HepG2 (cell line): ENCODE measurements at regions not wholly inside any gene's neighbourhood (a gene's known extent, or its start where the extent isn't known, plus 50 kb on each side); places are given as distances from the start of the nearest gene placed in this dataset.

Experiments
- ATAC-seq: fragments of 200-7000 bp; cut with Tn5 transposase; 3 replicates; pipeline ENCODE4 v1.9.1; 2020; ENCODE audit warnings: mild to moderate bottlenecking, moderate library complexity
- BruUV-seq: library from RNA; stranded (reverse); fragments of 400-500 nt; replicated peaks from 2 replicates; lab custom pipeline; 2021; lab: Mats Ljungman, UMichigan
- CTCF ChIA-PET: fragments of 300-600 bp; formaldehyde crosslinking; extraction: SDS; loops from one replicate; lab custom pipeline; 2021; ENCODE audit warnings: low total read pairs, inconsistent platforms, low intra/inter-chr PET ratio; lab: Yijun Ruan, JAX
- POLR2A ChIA-PET: fragments of 350-600 bp; sonication (Branson Sonifier 250); formaldehyde crosslinking; loops from one replicate; lab custom pipeline; 2020; ENCODE audit warnings: antibody characterized with exemption, inconsistent platforms; lab: Yijun Ruan, JAX
- DNase-seq: peaks from one replicate; pipeline ENCODE4 v3.0.0-alpha.2; 2015; ENCODE audit warnings: low spot score
- FAIRE-seq: peaks from 3 replicates; lab custom pipeline; 2011; peaks lifted over from hg19 to GRCh38; lab: Jason Lieb, UNC
- H2AFZ ChIP-seq: one replicate; pipeline ENCODE4 v1.6.1; 2011; ENCODE audit warnings: low read length, inconsistent platforms
- H3K27ac ChIP-seq: fragments of 300-600 bp; 3 replicates; pipeline ENCODE4 v1.8.0; 2011; ENCODE audit warnings: mixed run types, mild to moderate bottlenecking, mixed read lengths, low read length, inconsistent platforms; ENCODE audit not compliant: insufficient read depth; ENCODE audit errors: extremely low read length
- H3K27me3 ChIP-seq, 2 experiments: fragments of 200-600 bp in 1 of 2; 2 replicates in 1 of 2; 3 replicates in 1 of 2; pipeline versions ENCODE4 v1.6.0 to v1.8.0; 2011; ENCODE audit warnings: low read length in 2 of 2, mild to moderate bottlenecking in 2 of 2, moderate library complexity in 2 of 2, inconsistent platforms in 1 of 2; ENCODE audit not compliant: insufficient read depth in 2 of 2, control insufficient read depth in 1 of 2
- H3K36me3 ChIP-seq, 2 experiments: fragments of 200-600 bp in 1 of 2; replicated peaks in 1 of 2; 2 replicates in 1 of 2; 3 replicates in 1 of 2; pipeline versions ENCODE4 v1.5.1 to v1.8.0; 2011; ENCODE audit warnings: low read length in 2 of 2, inconsistent platforms in 1 of 2; ENCODE audit not compliant: insufficient read depth in 2 of 2, control insufficient read depth in 1 of 2
- H3K4me1 ChIP-seq: 2 replicates; pipeline ENCODE4 v1.5.1; 2012; ENCODE audit warnings: low read length, inconsistent platforms; ENCODE audit not compliant: insufficient read depth
- H3K4me2 ChIP-seq: 2 replicates; pipeline ENCODE4 v1.6.0; 2011; ENCODE audit warnings: low read depth, low read length, inconsistent platforms
- H3K4me3 ChIP-seq, 3 experiments: fragments of 200-600 bp in 1 of 3; sonication (generic), shearing (Covaris generic) in 1 of 3; replicated peaks in 1 of 3; 2 replicates each; pipeline ENCODE4 v1.5.1; 2011 to 2016; ENCODE audit warnings: low read length in 3 of 3, inconsistent platforms in 2 of 3, low read depth in 2 of 3, mild to moderate bottlenecking in 2 of 3, control low read depth in 1 of 3, mixed read lengths in 1 of 3; ENCODE audit not compliant: insufficient read depth in 1 of 3
- H3K79me2 ChIP-seq: one replicate; pipeline ENCODE4 v1.6.1; 2011; ENCODE audit warnings: low read length, inconsistent platforms; ENCODE audit not compliant: insufficient read depth
- H3K9ac ChIP-seq: 2 replicates; pipeline ENCODE4 v1.6.0; 2011; ENCODE audit warnings: mild to moderate bottlenecking, low read depth, low read length, inconsistent platforms; ENCODE audit not compliant: insufficient read depth
- H3K9me3 ChIP-seq: 2 replicates; pipeline ENCODE4 v1.5.1; 2012; ENCODE audit warnings: mild to moderate bottlenecking, low read length
- H4K20me1 ChIP-seq: 2 replicates; pipeline ENCODE4 v1.6.0; 2011; ENCODE audit warnings: inconsistent platforms, mild to moderate bottlenecking, low read length, moderate library complexity; ENCODE audit not compliant: insufficient read depth
- MAFF ChIP-seq: IDR thresholded peaks from 2 replicates; pipeline ENCODE4 v1.6.1; 2011; ENCODE audit warnings: low read depth, low read length, improper control_type of control experiment
- MAFK ChIP-seq, 2 experiments: IDR thresholded peaks in 1 of 2; conservative IDR thresholded peaks in 1 of 2; 2 replicates each; pipeline ENCODE4 v1.6.1; 2011; ENCODE audit warnings: improper control_type of control experiment in 2 of 2, low read length in 2 of 2
- MYPOP ChIP-seq: sonication (generic); formaldehyde crosslinking; IDR thresholded peaks from 2 replicates; pipeline ENCODE4 v1.8.1; 2023; ENCODE audit warnings: mild to moderate bottlenecking, moderate library complexity, missing genetic modification reagents
- PHF20 ChIP-seq: sonication (generic); formaldehyde crosslinking; IDR thresholded peaks from 2 replicates; pipeline ENCODE4 v1.5.0; 2020; ENCODE audit warnings: mild to moderate bottlenecking, missing genetic modification reagents
- SOX5 ChIP-seq: IDR thresholded peaks from 2 replicates; pipeline ENCODE4 v1.6.1; 2016; ENCODE audit warnings: borderline replicate concordance
- STAT6 ChIP-seq: sonication (generic); formaldehyde crosslinking; IDR thresholded peaks from 2 replicates; pipeline ENCODE4 v1.4.0; 2020; ENCODE audit warnings: missing genetic modification reagents, mild to moderate bottlenecking, borderline replicate concordance
- TFDP2 ChIP-seq: sonication (generic); formaldehyde crosslinking; IDR thresholded peaks from 2 replicates; pipeline ENCODE4 v1.4.0; 2020; ENCODE audit warnings: missing genetic modification reagents
- YY1 ChIP-seq: IDR thresholded peaks from 2 replicates; pipeline ENCODE4 v1.6.1; 2011; ENCODE audit warnings: low read length, low read depth, moderate library complexity, mild to moderate bottlenecking; ENCODE audit not compliant: insufficient read depth, insufficient replicate concordance
- ZGPAT ChIP-seq: IDR thresholded peaks from 2 replicates; pipeline ENCODE4 v1.6.1; 2016; ENCODE audit warnings: mild to moderate bottlenecking
- ZMYM2 ChIP-seq: sonication (generic); formaldehyde crosslinking; IDR thresholded peaks from 2 replicates; pipeline ENCODE4 v1.8.0; 2022; ENCODE audit warnings: mild to moderate bottlenecking, missing genetic modification reagents
- ZNF775 ChIP-seq: sonication (generic); formaldehyde crosslinking; IDR thresholded peaks from 2 replicates; pipeline ENCODE4 v1.4.0; 2020; ENCODE audit warnings: missing genetic modification reagents, mild to moderate bottlenecking, moderate library complexity, borderline replicate concordance
- WGBS: methylation state at CpG from one replicate; pipeline ENCODE4 v1.1.6; 2017; ENCODE audit warnings: low lambda C conversion rate; 5-methylcytosine and 5-hydroxymethylcytosine counted together
- in situ Hi-C: cut with HindIII; loops from 2 replicates; pipeline ENCODE4 v1.10.0; 2017; ENCODE audit warnings: low pct_unique_long_range_greater_than_20kb; ENCODE audit not compliant: extremely low pct_ligation_motif_present
- intact Hi-C: fragments of 100-400 bp; cut with micrococcal nuclease; formaldehyde crosslinking; loops from one replicate; pipeline ENCODE4 v1.10.0; 2022; ENCODE audit not compliant: unreplicated experiment

- Histone ChIP-seq H3K9me3 (no peaks in the 10 kb centered on the region), H3K4me3 (no peak overlapping the region), H4K20me1 (no peaks in the 10 kb centered on the region), H3K27me3 (no peaks in the 10 kb centered on the region), H3K4me2 (no peak overlapping the region), H3K4me1 (no peaks in the 10 kb centered on the region), H2AFZ (no peak overlapping the region), H3K36me3 (no peaks in the 10 kb centered on the region), H3K9ac (no peak overlapping the region), H3K79me2 (no peaks in the 10 kb centered on the region), H3K27ac (no peak overlapping the region)
- ChIA-PET CTCF (no interaction called here), POLR2A (no interaction called here)
- intact Hi-C loops = no loop called here
- DNase-seq (no peak), ATAC-seq (no peak), FAIRE-seq (no peak)
- TF ChIP-seq MYPOP (no peak), PHF20 (no peak), ZNF775 (CRISPR knock-in tag) (no peak), YY1 (no peak)
- BruUV-seq = no TSS peak
- in situ Hi-C loops = no loop called here
- 0% methylated on average over 1 of the region's 1 CpG for WGBS
These were observed 230.8 kb upstream of the FERD3L start for GRCh38 chr7:19375976-19376375.

- ATAC-seq = no peak
- POLR2A ChIA-PET = no interaction called here
- WGBS = 0% methylated on average over 2 of the region's 2 CpGs
- intact Hi-C loops (no loop called here), in situ Hi-C loops (no loop called here)
- TF ChIP-seq MAFF (peak; percentile 24; the same call in 1 of the 2 replicates), MAFK (conservative IDR thresholded peaks at IDR 0.05 in 1 of 2, IDR thresholded peaks at IDR 0.05 in 1 of 2; ENCODE audit: low read length in 2 of 2) (peak; percentile 15 to 54; a peak in 2 of 4 replicates), ZGPAT (CRISPR knock-in tag) (no peak), TFDP2 (CRISPR knock-in tag) (no peak), SOX5 (CRISPR knock-in tag) (no peak), ZMYM2 (CRISPR knock-in tag) (no peak), STAT6 (CRISPR knock-in tag) (no peak)
- no peak for FAIRE-seq
- no peak overlapping the region for H3K4me3 ChIP-seq
- CTCF ChIA-PET = no interaction called here
- no peaks in the 10 kb centered on the region for H3K27me3 ChIP-seq
- H3K4me1 ChIP-seq = no peaks in the 10 kb centered on the region
- no peak overlapping the region for H3K9ac ChIP-seq
- H4K20me1 ChIP-seq = no peaks in the 10 kb centered on the region
- no peak overlapping the region for H3K4me2 ChIP-seq
- no peaks in the 10 kb centered on the region for H3K36me3 ChIP-seq
- no peak overlapping the region for H3K27ac ChIP-seq
- BruUV-seq = no TSS peak
- H3K79me2 ChIP-seq = no peaks in the 10 kb centered on the region
- no peak overlapping the region for H2AFZ ChIP-seq
- no peak for DNase-seq
- H3K9me3 ChIP-seq = 0 out of 2 replicates have a peak, but pooled peaks cover 2% of the 10 kb centered on the region
These were observed 228.1 kb upstream of the FERD3L start for GRCh38 chr7:19373334-19373733.
